M059J (cell line): ENCODE measurements at regions not wholly inside any gene's neighbourhood (a gene's known extent, or its start where the extent isn't known, plus 50 kb on each side); places are given as distances from the start of the nearest gene placed in this dataset.
"Not testable (repeated sequence)": the region's sequence is repeated elsewhere in the genome, so short reads cannot be mapped to it uniquely, and the experiment has no call there.

Source experiments
- DNase-seq: peaks from one replicate; pipeline ENCODE4 v3.0.0-alpha.2; 2012; ENCODE audit warnings: low read depth

GRCh38 chr14:28119849-28120248 lies 646.7 kb upstream of the FOXG1 start:
- no peak for DNase-seq

GRCh38 chr14:28120391-28120790 lies 646.2 kb upstream of the FOXG1 start:
- DNase-seq = no peak

- no peak for DNase-seq
Measured at GRCh38 chr14:28121512-28122297, 644.9 kb upstream of the FOXG1 start.

- DNase-seq = no peak
Measured at GRCh38 chr14:28130610-28131284, 635.8 kb upstream of the FOXG1 start.

GRCh38 chr14:28138341-28138740 lies 628.2 kb upstream of the FOXG1 start:
- DNase-seq = no peak

GRCh38 chr14:28141662-28142061 lies 624.9 kb upstream of the FOXG1 start:
- DNase-seq = no peak

- DNase-seq = no peak
Measured at GRCh38 chr14:28142400-28143015, 624.1 kb upstream of the FOXG1 start.

- no peak for DNase-seq
Measured at GRCh38 chr14:28143316-28143715, 623.3 kb upstream of the FOXG1 start.

GRCh38 chr14:28151926-28152325 lies 614.7 kb upstream of the FOXG1 start:
- DNase-seq = no peak

- no peak for DNase-seq
Measured at GRCh38 chr14:28152453-28153044, 614.0 kb upstream of the FOXG1 start.

GRCh38 chr14:28157289-28157869 lies 609.2 kb upstream of the FOXG1 start:
- no peak for DNase-seq

GRCh38 chr14:28157887-28158791 lies 608.4 kb upstream of the FOXG1 start:
- DNase-seq = peak; percentile 1

- DNase-seq = no peak
Measured at GRCh38 chr14:28161040-28161439, 605.5 kb upstream of the FOXG1 start.

GRCh38 chr14:28163233-28163632 lies 603.4 kb upstream of the FOXG1 start:
- no peak for DNase-seq

- DNase-seq = no peak
Measured at GRCh38 chr14:28163897-28164296, 602.7 kb upstream of the FOXG1 start.

- not testable (repeated sequence) for DNase-seq
Measured at GRCh38 chr14:28187902-28188830, 578.4 kb upstream of the FOXG1 start.

- DNase-seq = no peak
Measured at GRCh38 chr14:28196878-28197277, 569.7 kb upstream of the FOXG1 start.

- no peak for DNase-seq
Measured at GRCh38 chr14:28220391-28220790, 546.2 kb upstream of the FOXG1 start.

- no peak for DNase-seq
Measured at GRCh38 chr14:28240909-28241308, 525.7 kb upstream of the FOXG1 start.

- no peak for DNase-seq
Measured at GRCh38 chr14:28242895-28243294, 523.7 kb upstream of the FOXG1 start.
